ENCODE measurements at regions not wholly inside any gene's neighbourhood (a gene's known extent, or its start where the extent isn't known, plus 50 kb on each side); places are given as distances from the start of the nearest gene placed in this dataset.

- TF ChIP-seq CTCF (IDR thresholded peaks at IDR 0.05) (no peak), POLR2AphosphoS5 (IDR thresholded peaks at IDR 0.05) (no peak), POLR2A (IDR thresholded peaks at IDR 0.05) (no peak)
These were observed 233.0 kb downstream of the PTN start for GRCh38 chr7:137110535-137110934.

All from breast epithelium (tissue), 3 donors.